M059J (cell line): ENCODE measurements at regions not wholly inside any gene's neighbourhood (a gene's known extent, or its start where the extent isn't known, plus 50 kb on each side); places are given as distances from the start of the nearest gene placed in this dataset.

Source experiments
- DNase-seq: peaks from one replicate; pipeline ENCODE4 v3.0.0-alpha.2; 2012; ENCODE audit warnings: low read depth

GRCh38 chr5:22998362-22998761 lies 145.2 kb upstream of the CDH12 start:
- no peak for DNase-seq

GRCh38 chr5:22988937-22989336 lies 135.8 kb upstream of the CDH12 start:
- DNase-seq, result no peak

GRCh38 chr5:22986281-22986680 lies 133.1 kb upstream of the CDH12 start:
- no peak for DNase-seq

- no peak for DNase-seq
Measured at GRCh38 chr5:22985446-22985845, 132.3 kb upstream of the CDH12 start.

- DNase-seq, result no peak
Measured at GRCh38 chr5:22970956-22971618, 117.9 kb upstream of the CDH12 start.

GRCh38 chr5:22970491-22970890 lies 117.3 kb upstream of the CDH12 start:
- no peak for DNase-seq

GRCh38 chr5:22968386-22968785 lies 115.2 kb upstream of the CDH12 start:
- DNase-seq, result no peak

GRCh38 chr5:22965960-22966359 lies 112.8 kb upstream of the CDH12 start:
- DNase-seq, result no peak

- DNase-seq, result no peak
Measured at GRCh38 chr5:22964632-22965031, 111.5 kb upstream of the CDH12 start.

GRCh38 chr5:22958462-22959262 lies 105.5 kb upstream of the CDH12 start:
- no peak for DNase-seq

GRCh38 chr5:22947921-22948320 lies 94.8 kb upstream of the CDH12 start:
- no peak for DNase-seq

GRCh38 chr5:22938362-22938761 lies 85.2 kb upstream of the CDH12 start:
- DNase-seq, result no peak

GRCh38 chr5:22928821-22929482 lies 75.8 kb upstream of the CDH12 start:
- no peak for DNase-seq

GRCh38 chr5:22926574-22926973 lies 73.4 kb upstream of the CDH12 start:
- no peak for DNase-seq

- no peak for DNase-seq
Measured at GRCh38 chr5:22918511-22918910, 65.4 kb upstream of the CDH12 start.

- no peak for DNase-seq
Measured at GRCh38 chr5:22916393-22916792, 63.2 kb upstream of the CDH12 start.

- no peak for DNase-seq
Measured at GRCh38 chr5:22911019-22911418, 57.9 kb upstream of the CDH12 start.

GRCh38 chr5:22910523-22910922 lies 57.4 kb upstream of the CDH12 start:
- DNase-seq, result no peak

GRCh38 chr5:22908586-22908985 lies 55.4 kb upstream of the CDH12 start:
- no peak for DNase-seq

GRCh38 chr5:22908129-22908528 lies 55.0 kb upstream of the CDH12 start:
- DNase-seq, result no peak
